Thymus (tissue), 11 donors: ENCODE measurements at regions not wholly inside any gene's neighbourhood (a gene's known extent, or its start where the extent isn't known, plus 50 kb on each side); places are given as distances from the start of the nearest gene placed in this dataset.

ENCODE experiments used
- DNase-seq, 9 donors: peaks; one replicate each; pipeline ENCODE4 v3.0.0-alpha.2; 2013; ENCODE audit warnings: low spot score in 9 of 9, low read depth in 6 of 9, missing footprints in 1 of 9
- H3K27ac ChIP-seq, 2 donors: one replicate each; pipeline ENCODE4 v1.5.1; 2013; ENCODE audit warnings: control low read depth in 1 of 2, low read depth in 1 of 2, low read length in 1 of 2, mild to moderate bottlenecking in 1 of 2, moderate library complexity in 1 of 2
- H3K27me3 ChIP-seq, 2 donors: one replicate each; pipeline ENCODE4 v1.5.1; 2013; ENCODE audit warnings: low read length in 1 of 2; ENCODE audit not compliant: control insufficient read depth in 2 of 2, insufficient read depth in 1 of 2
- H3K36me3 ChIP-seq, 2 donors: one replicate each; pipeline ENCODE4 v1.5.1; 2013; ENCODE audit warnings: low read length in 1 of 2, mild to moderate bottlenecking in 1 of 2, moderate library complexity in 1 of 2; ENCODE audit not compliant: control insufficient read depth in 2 of 2, insufficient read depth in 2 of 2
- H3K4me1 ChIP-seq, 2 donors: one replicate each; pipeline ENCODE4 v1.5.1; 2013; ENCODE audit warnings: low read length in 2 of 2; ENCODE audit not compliant: control insufficient read depth in 2 of 2, insufficient read depth in 2 of 2
- H3K4me3 ChIP-seq, 2 donors: one replicate each; pipeline ENCODE4 v1.5.1; 2013; ENCODE audit warnings: low read length in 2 of 2, control low read depth in 1 of 2, mild to moderate bottlenecking in 1 of 2
- H3K9me3 ChIP-seq, 2 donors: one replicate each; pipeline ENCODE4 v1.5.1; 2013; ENCODE audit warnings: low read length in 1 of 2, mild to moderate bottlenecking in 1 of 2; ENCODE audit not compliant: control insufficient read depth in 2 of 2, insufficient read depth in 1 of 2
- WGBS: extraction: QIAGEN DNeasy Blood & Tissue Kit; methylation state at CpG from one replicate; pipeline ENCODE4 v1.1.7; 2013; 5-methylcytosine and 5-hydroxymethylcytosine counted together
- donor health status: healthy.

- Histone ChIP-seq H3K9me3 (peaks cover 0 to 1% of the 10 kb centered on the region in 2 donors), H3K27me3 (peaks cover 34 to 77% of the 10 kb centered on the region in 2 donors), H3K36me3 (no peaks in the 10 kb centered on the region), H3K4me3 (no peak overlapping the region), H3K27ac (no peak overlapping the region), H3K4me1 (no peaks in the 10 kb centered on the region)
- WGBS = 32% methylated on average over 23 of the region's 23 CpGs
- no peak for DNase-seq
These were observed 131.4 kb downstream of the MRPL36 start for GRCh38 chr5:1668141-1668721.

- H3K9me3 ChIP-seq = peaks cover 0 to 1% of the 10 kb centered on the region in 2 donors
- peaks cover 31 to 73% of the 10 kb centered on the region in 2 donors for H3K27me3 ChIP-seq
- H3K4me3 ChIP-seq = peak overlapping the region in 1 of 2 donors; percentile 39
- 7% methylated on average over 38 of the region's 38 CpGs for WGBS
- DNase-seq = no peak
- no peaks in the 10 kb centered on the region for H3K36me3 ChIP-seq
- H3K27ac ChIP-seq = no peak overlapping the region
- no peaks in the 10 kb centered on the region for H3K4me1 ChIP-seq
These were observed 131.9 kb downstream of the MRPL36 start for GRCh38 chr5:1667648-1668140.

- Histone ChIP-seq H3K27ac (no peak overlapping the region), H3K27me3 (peaks cover 31 to 66% of the 10 kb centered on the region in 2 donors), H3K9me3 (peaks cover 0 to 1% of the 10 kb centered on the region in 2 donors), H3K36me3 (no peaks in the 10 kb centered on the region), H3K4me1 (no peaks in the 10 kb centered on the region), H3K4me3 (peak overlapping the region in 1 of 2 donors; percentile 39)
- WGBS = 9% methylated on average over 50 of the region's 62 CpGs
- peak in 3 of 9 donors; percentile 30 to 54 (median 50) for DNase-seq
These were observed 132.6 kb downstream of the MRPL36 start for GRCh38 chr5:1666812-1667588.

- DNase-seq = no peak
- 91% methylated on average over 5 of the region's 5 CpGs for WGBS
- H3K36me3 ChIP-seq = no peaks in the 10 kb centered on the region
- H3K27ac ChIP-seq = no peak overlapping the region
- peaks cover 28 to 60% of the 10 kb centered on the region in 2 donors for H3K27me3 ChIP-seq
- no peaks in the 10 kb centered on the region for H3K4me1 ChIP-seq
- H3K4me3 ChIP-seq = no peak overlapping the region
- peaks cover 0 to 1% of the 10 kb centered on the region in 2 donors for H3K9me3 ChIP-seq
These were observed 133.4 kb downstream of the MRPL36 start for GRCh38 chr5:1666221-1666620.

- Histone ChIP-seq H3K9me3 (peaks cover 0 to 1% of the 10 kb centered on the region in 2 donors), H3K4me3 (no peak overlapping the region), H3K36me3 (no peaks in the 10 kb centered on the region), H3K27me3 (peaks cover 28 to 56% of the 10 kb centered on the region in 2 donors), H3K4me1 (no peaks in the 10 kb centered on the region), H3K27ac (no peak overlapping the region)
- DNase-seq = no peak
- WGBS = 97% methylated on average over 4 of the region's 4 CpGs
These were observed 133.8 kb downstream of the MRPL36 start for GRCh38 chr5:1665803-1666202.

- WGBS = 83% methylated on average over 6 of the region's 6 CpGs
- DNase-seq = no peak
- H3K27me3 ChIP-seq = peaks cover 28 to 59% of the 10 kb centered on the region in 2 donors
These were observed 134.4 kb downstream of the MRPL36 start for GRCh38 chr5:1665231-1665630.

GRCh38 chr5:1663186-1663585, 136.5 kb downstream of the MRPL36 start:
- no peak for DNase-seq
- 92% methylated on average over 13 of the region's 13 CpGs for WGBS
- Histone ChIP-seq H3K4me1 (no peaks in the 10 kb centered on the region), H3K4me3 (no peak overlapping the region), H3K9me3 (no peaks in the 10 kb centered on the region), H3K27me3 (peaks cover 28 to 56% of the 10 kb centered on the region in 2 donors), H3K36me3 (no peaks in the 10 kb centered on the region), H3K27ac (no peak overlapping the region)

More at GRCh38 chr5:1665231-1665630, 134.4 kb downstream of the MRPL36 start:
- no peaks in the 10 kb centered on the region for H3K4me1 ChIP-seq
- no peak overlapping the region for H3K27ac ChIP-seq
- no peaks in the 10 kb centered on the region for H3K36me3 ChIP-seq
- no peak overlapping the region for H3K4me3 ChIP-seq
- H3K9me3 ChIP-seq = peaks cover 0 to 1% of the 10 kb centered on the region in 2 donors

GRCh38 chr5:1662559-1663085, 137.0 kb downstream of the MRPL36 start:
- WGBS = 93% methylated on average over 20 of the region's 20 CpGs
- Histone ChIP-seq H3K27ac (no peak overlapping the region), H3K36me3 (no peaks in the 10 kb centered on the region), H3K4me1 (no peaks in the 10 kb centered on the region), H3K9me3 (no peaks in the 10 kb centered on the region), H3K27me3 (peaks cover 25 to 55% of the 10 kb centered on the region in 2 donors), H3K4me3 (no peak overlapping the region)
- no peak for DNase-seq
